LoVo (cell line): ENCODE measurements at regions not wholly inside any gene's neighbourhood (a gene's known extent, or its start where the extent isn't known, plus 50 kb on each side); places are given as distances from the start of the nearest gene placed in this dataset.

Source experiments
- DNase-seq: peaks from one replicate; pipeline ENCODE4 v3.0.0-alpha.2; 2016; ENCODE audit warnings: low spot score

GRCh38 chr1:195562074-195562473, 1046.2 kb downstream of the KCNT2 start:
- DNase-seq = no peak

DNA sequence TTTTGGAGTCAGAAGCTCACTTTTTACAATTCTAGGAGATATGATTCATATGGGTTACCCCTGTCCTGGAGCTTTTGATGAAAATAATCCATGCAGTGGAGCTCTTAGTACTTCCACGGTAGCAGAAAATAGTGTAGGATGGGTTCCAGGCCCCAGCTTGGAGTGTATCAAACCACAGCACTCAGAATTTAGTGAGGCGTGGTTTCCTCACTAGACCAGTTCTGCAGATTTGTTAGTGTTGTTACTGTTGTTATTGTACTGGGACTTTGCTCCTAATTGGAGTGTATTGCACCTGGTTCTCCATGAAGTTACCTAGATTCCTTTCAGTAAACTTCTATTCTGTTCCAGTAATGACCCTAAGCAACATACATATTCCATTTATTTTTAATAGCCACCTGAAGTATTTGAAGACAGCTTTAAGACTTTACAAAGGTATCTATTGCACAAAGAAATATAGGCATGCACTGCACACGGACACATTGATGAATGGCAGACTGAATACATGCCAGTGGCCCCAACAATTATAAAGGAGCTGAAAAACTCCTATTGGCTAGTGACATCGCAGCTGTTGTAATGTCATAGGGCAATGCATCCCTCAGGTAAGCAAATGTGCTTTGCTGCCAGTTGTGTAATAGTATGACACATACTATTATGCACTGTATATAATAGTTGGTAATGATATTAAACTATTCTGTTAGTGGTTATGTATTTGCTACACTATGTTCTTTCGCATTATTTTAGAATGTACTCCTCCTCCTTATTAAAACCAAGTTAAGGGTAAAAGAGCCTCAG, 1058.0 kb downstream of the KCNT2 start:
- no peak for DNase-seq

DNA sequence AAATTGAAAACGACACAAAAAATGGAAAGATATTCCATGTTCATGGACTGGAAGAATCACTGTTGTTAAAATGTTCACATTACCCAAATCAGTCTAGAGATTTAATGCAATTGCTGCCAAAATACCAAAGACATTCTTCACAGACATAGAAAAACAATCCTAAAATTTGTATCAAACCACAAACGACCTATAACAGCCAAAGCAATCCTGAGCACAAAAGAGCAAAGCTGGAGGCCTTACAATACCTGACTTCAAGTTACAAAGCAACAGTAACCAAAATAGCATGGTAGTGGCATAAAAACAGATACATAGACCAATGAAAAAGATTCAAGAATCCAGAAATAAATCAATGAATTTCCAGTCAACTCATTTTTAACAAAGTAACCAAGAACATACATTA, 1077.3 kb downstream of the KCNT2 start:
- DNase-seq = no peak

DNA sequence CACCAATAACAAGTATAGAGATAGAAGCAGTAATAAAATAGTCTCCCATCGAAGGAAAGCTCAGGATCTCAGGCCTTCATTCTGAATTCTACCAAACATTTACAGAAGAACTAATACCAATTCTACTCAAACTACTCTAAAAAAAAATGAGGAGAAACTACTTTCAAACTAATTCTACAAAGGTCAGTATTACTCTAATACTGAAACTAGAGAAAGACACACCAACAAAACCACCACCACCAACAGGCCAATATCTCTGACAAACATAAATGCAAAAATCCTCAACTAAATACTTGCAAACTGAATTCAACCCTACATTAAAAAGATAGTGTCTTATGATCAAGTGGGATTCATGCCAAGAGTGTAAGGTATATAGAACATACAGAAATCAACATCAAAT, 1078.4 kb downstream of the KCNT2 start:
- DNase-seq = no peak

GRCh38 chr1:195520757-195521156, 1087.5 kb downstream of the KCNT2 start:
- DNase-seq = no peak

- no peak for DNase-seq
Measured at GRCh38 chr1:195516036-195516435, 1092.2 kb downstream of the KCNT2 start.

GRCh38 chr1:195511501-195511900, 1096.7 kb downstream of the KCNT2 start:
- no peak for DNase-seq

GRCh38 chr1:195501118-195501517, 1107.1 kb downstream of the KCNT2 start:
- DNase-seq = no peak

- DNase-seq = no peak
Measured at GRCh38 chr1:195495720-195496635, 1112.3 kb downstream of the KCNT2 start.

DNA sequence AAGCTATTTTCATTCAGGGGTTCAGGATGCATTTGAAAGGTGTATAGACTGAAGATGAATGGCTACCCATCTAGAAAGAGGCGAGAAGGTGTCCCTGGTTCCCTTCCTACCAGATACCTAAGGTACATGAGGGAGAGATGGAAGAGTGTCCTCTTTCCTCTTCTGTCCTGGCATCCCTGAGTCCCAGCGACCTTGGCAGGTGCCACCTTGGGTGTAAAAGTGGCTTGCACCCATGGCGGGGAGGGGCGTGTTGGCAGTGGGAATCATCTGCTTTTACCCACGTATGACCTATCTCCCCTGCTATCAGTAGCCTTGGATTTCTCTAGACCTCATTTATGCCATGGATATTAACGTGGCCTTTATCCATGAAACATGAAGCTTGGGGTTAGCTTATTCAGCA, 1126.1 kb downstream of the KCNT2 start:
- no peak for DNase-seq

DNA sequence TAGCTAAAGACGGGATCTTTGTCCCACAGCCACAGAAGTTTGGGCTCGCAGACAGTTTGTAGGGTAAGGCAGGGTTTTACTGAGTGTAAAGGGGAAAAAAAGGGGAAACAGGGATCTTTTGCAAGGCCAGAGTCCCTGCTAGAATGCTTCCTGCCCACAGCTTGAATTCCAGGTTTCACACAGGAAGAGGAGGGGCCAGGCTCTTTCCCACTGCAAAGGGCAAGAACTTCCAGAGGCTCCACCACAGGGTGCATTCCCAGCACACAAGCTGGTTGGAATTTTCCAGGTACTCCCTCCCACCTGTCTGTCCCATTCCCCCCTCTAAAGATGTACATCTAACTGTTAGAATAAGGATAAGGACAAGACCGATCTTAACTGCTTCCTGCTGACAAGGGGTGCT, 1126.9 kb downstream of the KCNT2 start:
- DNase-seq = no peak

DNA sequence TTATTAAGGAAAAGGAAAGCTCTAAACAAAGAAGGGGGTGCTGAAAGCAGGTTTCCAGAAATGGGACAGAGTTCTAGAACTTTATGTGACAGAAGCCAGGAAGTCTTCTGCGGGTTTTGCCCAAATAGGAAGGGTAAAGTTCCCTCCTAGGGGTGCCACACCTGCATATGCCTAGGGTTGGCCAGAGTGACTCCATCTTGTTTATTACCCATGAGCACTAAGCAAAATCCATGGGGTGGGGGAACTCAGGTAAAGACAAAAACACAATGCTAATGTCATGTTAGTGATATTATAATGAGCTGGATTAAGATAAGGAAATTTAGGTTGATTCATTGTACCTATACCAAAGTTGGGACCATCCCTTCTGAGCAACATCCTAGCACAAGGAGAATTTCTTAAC, 1132.7 kb downstream of the KCNT2 start:
- no peak for DNase-seq

GRCh38 chr1:195472291-195472690, 1135.9 kb downstream of the KCNT2 start:
- DNase-seq = no peak

- DNase-seq = no peak
Measured at GRCh38 chr1:195466639-195467038, 1141.6 kb downstream of the KCNT2 start.

GRCh38 chr1:195462646-195463045, 1145.6 kb downstream of the KCNT2 start:
- no peak for DNase-seq

- no peak for DNase-seq
Measured at GRCh38 chr1:195462152-195462551, 1146.1 kb downstream of the KCNT2 start.

GRCh38 chr1:195458365-195458764, 1149.9 kb downstream of the KCNT2 start:
- no peak for DNase-seq

DNA sequence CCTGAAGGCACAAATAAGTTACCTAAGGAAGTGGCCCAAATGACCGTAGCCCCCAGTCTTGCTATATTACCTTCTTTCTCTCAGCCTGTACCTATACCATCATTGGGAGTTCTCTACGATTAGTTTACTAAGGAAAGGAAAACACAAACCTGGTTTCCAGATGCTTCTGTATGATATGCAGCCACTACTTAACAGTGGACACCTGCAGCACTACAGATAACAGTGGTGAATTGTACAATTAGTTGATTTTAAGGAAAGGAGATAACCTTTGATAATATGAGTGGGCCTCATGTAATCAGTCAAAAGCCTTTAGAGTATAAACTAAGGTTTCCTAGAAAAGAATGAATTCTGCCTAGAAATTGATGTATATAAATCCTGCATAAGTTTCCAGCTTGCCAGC, 1157.4 kb downstream of the KCNT2 start:
- DNase-seq = no peak

GRCh38 chr1:195439661-195440060, 1168.6 kb downstream of the KCNT2 start:
- DNase-seq = no peak

DNA sequence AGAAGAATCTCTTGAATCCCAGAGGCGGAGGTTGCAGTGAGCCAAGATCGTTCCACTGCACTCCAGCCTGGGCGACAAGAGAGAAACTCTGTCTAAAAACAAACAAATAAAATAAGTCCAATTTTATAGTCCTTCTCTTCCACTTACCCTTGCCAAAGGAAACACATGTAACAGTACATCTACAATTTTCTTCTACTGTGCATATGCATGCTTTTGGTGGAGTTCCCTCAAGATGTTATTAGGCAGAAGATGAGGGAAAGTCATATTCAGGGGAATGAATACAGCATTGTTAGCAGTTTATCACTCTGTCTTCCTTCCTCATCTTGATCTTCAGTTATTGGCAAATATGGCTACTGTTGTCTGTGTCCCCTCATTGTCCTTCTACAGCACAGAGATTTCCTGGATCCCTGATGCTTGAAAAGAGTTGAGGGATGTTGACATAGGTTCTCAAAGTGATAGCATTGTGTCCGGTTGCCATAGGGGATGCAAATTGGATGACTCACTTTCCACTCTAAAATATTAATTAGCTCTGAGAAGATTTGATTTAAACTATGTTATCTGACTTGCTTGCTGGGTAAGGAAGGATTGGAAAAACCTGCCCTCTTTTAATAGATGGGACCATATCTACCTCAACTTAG, 1173.6 kb downstream of the KCNT2 start:
- DNase-seq = no peak

DNA sequence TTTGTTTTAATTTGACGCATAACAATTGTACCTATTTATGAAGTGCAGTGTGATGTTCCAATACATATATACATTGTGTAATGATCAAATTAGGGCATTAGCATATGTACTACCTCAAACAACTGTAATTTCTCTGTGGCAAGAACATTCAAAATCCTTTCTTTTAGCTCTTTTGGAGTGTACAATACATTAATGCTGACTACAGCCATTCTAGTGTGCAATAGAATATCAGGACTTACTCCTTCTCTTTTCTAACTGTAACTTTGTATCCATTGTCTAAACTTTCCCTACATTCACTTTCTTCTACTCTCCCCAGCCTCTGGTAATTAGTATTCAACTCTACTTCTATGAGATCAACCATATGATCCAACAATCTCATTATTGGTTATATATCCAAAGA, 1177.4 kb downstream of the KCNT2 start:
- DNase-seq = no peak

- no peak for DNase-seq
Measured at GRCh38 chr1:195428927-195429326, 1179.3 kb downstream of the KCNT2 start.

DNA sequence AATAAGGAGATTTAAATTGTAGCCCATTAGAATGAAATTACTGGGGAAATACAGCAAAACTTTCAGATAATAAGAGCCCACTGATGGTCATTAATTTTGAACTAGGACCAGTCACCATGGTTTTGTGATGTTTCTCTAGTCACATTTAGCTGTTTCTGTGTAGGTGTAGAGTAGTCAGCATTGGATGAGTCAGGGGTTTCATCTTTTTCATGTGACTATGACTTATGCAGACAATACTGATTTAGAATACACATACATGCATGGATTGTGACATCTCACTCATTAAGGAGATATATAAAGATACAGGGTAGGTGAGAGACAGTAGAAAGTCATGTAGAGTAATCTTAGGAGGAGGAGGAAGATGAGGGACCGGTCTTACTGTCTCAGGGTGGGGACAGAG, 1192.7 kb downstream of the KCNT2 start:
- DNase-seq = no peak
